ENCODE measurements at regions not wholly inside any gene's neighbourhood (a gene's known extent, or its start where the extent isn't known, plus 50 kb on each side); places are given as distances from the start of the nearest gene placed in this dataset.

GRCh38 chr5:29054694-29055093 is 2016.3 kb upstream of the CDH9 start:
- TF ChIP-seq POLR2A (IDR thresholded peaks at IDR 0.05) (no peak), POLR2AphosphoS5 (IDR thresholded peaks at IDR 0.05; ENCODE audit: insufficient read depth in 1 of 2, low read depth in 1 of 2) (no peak)
- TF ChIP-seq, protein P1, sequence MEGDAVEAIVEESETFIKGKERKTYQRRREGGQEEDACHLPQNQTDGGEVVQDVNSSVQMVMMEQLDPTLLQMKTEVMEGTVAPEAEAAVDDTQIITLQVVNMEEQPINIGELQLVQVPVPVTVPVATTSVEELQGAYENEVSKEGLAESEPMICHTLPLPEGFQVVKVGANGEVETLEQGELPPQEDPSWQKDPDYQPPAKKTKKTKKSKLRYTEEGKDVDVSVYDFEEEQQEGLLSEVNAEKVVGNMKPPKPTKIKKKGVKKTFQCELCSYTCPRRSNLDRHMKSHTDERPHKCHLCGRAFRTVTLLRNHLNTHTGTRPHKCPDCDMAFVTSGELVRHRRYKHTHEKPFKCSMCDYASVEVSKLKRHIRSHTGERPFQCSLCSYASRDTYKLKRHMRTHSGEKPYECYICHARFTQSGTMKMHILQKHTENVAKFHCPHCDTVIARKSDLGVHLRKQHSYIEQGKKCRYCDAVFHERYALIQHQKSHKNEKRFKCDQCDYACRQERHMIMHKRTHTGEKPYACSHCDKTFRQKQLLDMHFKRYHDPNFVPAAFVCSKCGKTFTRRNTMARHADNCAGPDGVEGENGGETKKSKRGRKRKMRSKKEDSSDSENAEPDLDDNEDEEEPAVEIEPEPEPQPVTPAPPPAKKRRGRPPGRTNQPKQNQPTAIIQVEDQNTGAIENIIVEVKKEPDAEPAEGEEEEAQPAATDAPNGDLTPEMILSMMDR (IDR thresholded peaks at IDR 0.05) = no peak
- Histone ChIP-seq H3K4me1 (no peaks in the 10 kb centered on the region), H3K27me3 (no peaks in the 10 kb centered on the region), H3K9me3 (no peaks in the 10 kb centered on the region), H3K27ac (no peak overlapping the region), H3K4me3 (no peak overlapping the region), H3K36me3 (no peaks in the 10 kb centered on the region)
- no peak for DNase-seq (ENCODE audit: extremely low spot score in 2 of 2)
- intact Hi-C loops (cut with DNase I) = no loop called here

DNA sequence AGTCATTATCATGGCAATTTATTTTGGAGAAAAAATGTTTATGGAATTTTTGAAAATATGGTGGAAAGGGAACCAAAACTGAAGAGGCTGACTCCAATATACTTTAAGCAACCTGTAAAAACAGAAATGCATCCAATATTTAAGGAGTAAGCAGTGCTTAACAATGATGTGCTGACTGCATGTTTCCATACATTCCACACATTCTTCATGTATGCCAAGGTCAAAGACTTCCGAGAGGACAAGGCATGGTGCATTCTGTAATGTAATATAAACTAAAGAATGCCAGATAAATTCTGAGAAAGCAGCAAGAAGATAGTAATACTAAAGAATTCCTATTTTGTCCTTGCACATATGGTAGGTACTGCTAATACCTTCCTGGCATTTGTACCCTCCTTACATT is 2015.9 kb upstream of the CDH9 start:
- H3K36me3 ChIP-seq = no peaks in the 10 kb centered on the region
- no peak for TF ChIP-seq POLR2A (IDR thresholded peaks at IDR 0.05)
- TF ChIP-seq, protein P1 (IDR thresholded peaks at IDR 0.05) = no peak
- TF ChIP-seq POLR2AphosphoS5 (IDR thresholded peaks at IDR 0.05; ENCODE audit: insufficient read depth in 1 of 2, low read depth in 1 of 2) = no peak

GRCh38 chr5:29051509-29051908 is 2013.1 kb upstream of the CDH9 start:
- H3K4me1 ChIP-seq = no peaks in the 10 kb centered on the region
- H3K27me3 ChIP-seq = no peaks in the 10 kb centered on the region
- TF ChIP-seq POLR2AphosphoS5 (IDR thresholded peaks at IDR 0.05; ENCODE audit: insufficient read depth in 1 of 2, low read depth in 1 of 2) (no peak), POLR2A (IDR thresholded peaks at IDR 0.05) (no peak)
- TF ChIP-seq, protein P1 (IDR thresholded peaks at IDR 0.05) = no peak
- H3K27ac ChIP-seq = no peak overlapping the region
- no peak for DNase-seq (ENCODE audit: extremely low spot score in 2 of 2)
- intact Hi-C loops (cut with DNase I) = no loop called here
- H3K9me3 ChIP-seq = no peaks in the 10 kb centered on the region
- no peak overlapping the region for H3K4me3 ChIP-seq
- no peaks in the 10 kb centered on the region for H3K36me3 ChIP-seq

More for the DNA sequence above, 2015.9 kb upstream of the CDH9 start:
- Histone ChIP-seq H3K27me3 (no peaks in the 10 kb centered on the region), H3K27ac (no peak overlapping the region), H3K9me3 (no peaks in the 10 kb centered on the region), H3K4me1 (no peaks in the 10 kb centered on the region), H3K4me3 (no peak overlapping the region)
- DNase-seq (ENCODE audit: extremely low spot score in 2 of 2) = no peak
- intact Hi-C loops (cut with DNase I) = no loop called here

DNA sequence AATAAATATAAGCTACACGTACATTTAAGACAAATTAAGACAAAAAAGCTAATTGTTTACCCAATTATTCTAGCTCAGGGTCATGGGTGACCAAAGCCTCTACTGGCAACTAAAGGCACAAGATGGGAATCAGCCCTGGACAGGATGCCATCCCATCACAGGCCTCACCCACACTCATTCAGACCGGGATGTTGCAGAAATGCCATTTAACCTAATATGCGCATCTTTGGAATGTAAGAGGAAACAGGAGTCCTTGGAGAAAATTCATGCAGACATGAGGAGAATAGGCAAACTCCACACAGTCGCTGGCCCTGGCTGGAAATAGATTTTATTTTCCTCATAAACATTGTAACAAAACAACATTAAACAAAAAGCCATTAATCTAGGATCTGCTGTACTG is 2003.8 kb upstream of the CDH9 start:
- intact Hi-C loops (cut with DNase I) = no loop called here

DNA sequence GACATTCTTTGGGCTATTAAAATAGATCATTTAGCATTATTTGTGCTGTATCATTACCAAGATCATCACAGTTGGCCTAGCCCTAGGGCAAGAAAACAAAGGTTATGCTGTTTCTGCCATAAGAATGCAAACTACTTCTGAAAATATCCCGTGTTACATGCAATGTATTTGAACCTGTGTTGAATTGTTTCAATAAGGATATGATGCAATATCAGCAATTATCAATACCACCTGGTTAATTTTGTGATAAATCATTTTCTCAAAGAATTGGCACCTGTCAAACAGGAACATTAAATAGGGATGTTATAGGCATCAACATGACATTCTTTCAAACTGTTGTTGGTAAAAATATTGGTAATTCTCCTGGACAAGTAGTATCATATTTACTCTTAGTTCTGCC is 2002.0 kb upstream of the CDH9 start:
- no peaks in the 10 kb centered on the region for H3K9me3 ChIP-seq
- no peaks in the 10 kb centered on the region for H3K4me1 ChIP-seq
- TF ChIP-seq, protein P1 (IDR thresholded peaks at IDR 0.05) = no peak
- no peak for TF ChIP-seq POLR2A (IDR thresholded peaks at IDR 0.05)
- TF ChIP-seq POLR2AphosphoS5 (IDR thresholded peaks at IDR 0.05; ENCODE audit: insufficient read depth in 1 of 2, low read depth in 1 of 2) = no peak
- intact Hi-C loops (cut with DNase I) = no loop called here
- no peak overlapping the region for H3K4me3 ChIP-seq
- no peaks in the 10 kb centered on the region for H3K27me3 ChIP-seq
- no peak for DNase-seq (ENCODE audit: extremely low spot score in 2 of 2)
- no peaks in the 10 kb centered on the region for H3K36me3 ChIP-seq
- no peak overlapping the region for H3K27ac ChIP-seq

More for the DNA sequence above, 2003.8 kb upstream of the CDH9 start:
- no peak for DNase-seq (ENCODE audit: extremely low spot score in 2 of 2)
- Histone ChIP-seq H3K9me3 (no peaks in the 10 kb centered on the region), H3K36me3 (no peaks in the 10 kb centered on the region), H3K27ac (no peak overlapping the region), H3K4me1 (no peaks in the 10 kb centered on the region), H3K4me3 (no peak overlapping the region), H3K27me3 (no peaks in the 10 kb centered on the region)
- no peak for TF ChIP-seq POLR2AphosphoS5 (IDR thresholded peaks at IDR 0.05; ENCODE audit: insufficient read depth in 1 of 2, low read depth in 1 of 2)
